ENCODE measurements at regions not wholly inside any gene's neighbourhood (a gene's known extent, or its start where the extent isn't known, plus 50 kb on each side); places are given as distances from the start of the nearest gene placed in this dataset.

DNA sequence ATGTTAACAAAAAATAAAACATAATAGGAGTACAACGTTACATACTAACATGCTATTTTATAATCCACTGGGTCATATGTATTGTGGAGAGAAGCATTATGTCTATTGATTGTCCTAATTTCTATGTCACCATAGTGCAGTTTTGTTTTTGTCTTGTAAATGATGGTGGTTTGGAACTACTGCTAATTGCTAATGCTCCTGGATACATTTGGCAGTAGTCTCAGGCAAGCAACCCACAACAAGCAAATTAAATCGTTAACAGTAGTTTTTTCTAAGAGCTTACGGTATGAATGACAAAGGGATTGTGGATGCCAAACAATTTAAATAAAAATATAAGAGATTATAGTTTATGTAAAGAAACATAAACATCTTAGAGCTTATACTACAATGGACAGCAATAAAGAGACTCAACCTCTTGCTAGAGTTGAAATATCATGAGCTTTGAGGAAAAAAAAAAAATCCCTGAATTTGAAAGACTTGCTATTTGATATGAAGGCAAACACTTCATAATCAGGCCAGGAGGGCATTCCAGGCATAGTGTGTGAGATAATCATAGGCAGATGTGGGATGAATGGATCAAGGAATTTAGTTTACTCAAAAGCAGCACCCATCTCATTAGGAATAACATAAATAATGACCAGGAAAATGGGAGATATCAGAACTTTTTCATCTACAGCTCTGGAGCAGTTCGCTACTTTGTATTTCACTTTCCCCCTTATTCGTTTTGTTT, 181.3 kb downstream of the CCDC59 start:
- DNase-seq (ENCODE audit: low read depth), result no peak
- no peak for TF ChIP-seq CTCF (conservative IDR thresholded peaks at IDR 0.05; ENCODE audit: control insufficient read depth, insufficient read depth, low read depth, low read length)
- H3K4me3 ChIP-seq (ENCODE audit: control insufficient read depth, low read depth, low read length), result no peak overlapping the region

DNA sequence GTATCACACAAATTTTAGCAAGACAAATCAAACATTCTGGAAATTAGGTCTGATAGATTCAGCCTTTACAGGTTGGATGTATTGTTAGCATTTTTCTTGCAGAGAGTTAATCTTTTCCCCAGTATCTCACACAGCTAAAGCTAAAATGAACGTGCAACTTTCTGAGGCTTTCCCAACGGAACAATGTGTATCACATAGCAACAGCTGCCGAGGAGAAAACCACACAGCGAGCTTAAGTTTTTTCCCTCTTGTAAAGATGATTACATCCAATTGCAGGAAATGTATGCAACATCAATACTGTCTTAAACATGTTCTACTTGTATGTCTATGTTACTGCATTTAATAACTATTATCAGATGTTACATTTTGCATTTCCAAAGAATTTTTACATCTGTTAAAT, 182.2 kb downstream of the CCDC59 start:
- no peak for DNase-seq (ENCODE audit: low read depth)
- TF ChIP-seq CTCF (conservative IDR thresholded peaks at IDR 0.05; ENCODE audit: control insufficient read depth, insufficient read depth, low read depth, low read length), result no peak
- H3K4me3 ChIP-seq (ENCODE audit: control insufficient read depth, low read depth, low read length), result no peak overlapping the region

DNA sequence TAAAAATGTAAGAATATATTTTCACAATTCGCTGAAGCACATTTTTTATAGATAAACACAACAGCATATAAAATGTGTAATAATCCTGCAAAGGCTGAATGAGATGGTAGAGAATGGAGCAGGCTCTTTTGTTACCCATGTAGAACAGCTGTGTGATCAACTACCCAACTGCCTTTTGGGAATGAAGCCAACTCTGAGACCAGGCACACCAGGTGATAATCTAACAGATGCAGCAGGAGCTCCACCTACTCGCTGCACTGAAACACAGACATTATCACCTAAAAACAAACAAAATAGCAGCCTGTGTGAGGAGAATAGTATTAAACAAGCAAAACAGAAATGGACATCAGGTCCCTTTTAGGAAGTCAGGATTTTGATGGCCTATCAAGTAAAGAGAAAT, 183.3 kb downstream of the CCDC59 start:
- TF ChIP-seq CTCF (conservative IDR thresholded peaks at IDR 0.05; ENCODE audit: control insufficient read depth, insufficient read depth, low read depth, low read length), result no peak
- DNase-seq (ENCODE audit: low read depth), result no peak
- no peak overlapping the region for H3K4me3 ChIP-seq (ENCODE audit: control insufficient read depth, low read depth, low read length)

GRCh38 chr12:82174383-82174782, 183.8 kb downstream of the CCDC59 start:
- no peak overlapping the region for H3K4me3 ChIP-seq (ENCODE audit: control insufficient read depth, low read depth, low read length)
- DNase-seq (ENCODE audit: low read depth), result no peak
- TF ChIP-seq CTCF (conservative IDR thresholded peaks at IDR 0.05; ENCODE audit: control insufficient read depth, insufficient read depth, low read depth, low read length), result no peak

DNA sequence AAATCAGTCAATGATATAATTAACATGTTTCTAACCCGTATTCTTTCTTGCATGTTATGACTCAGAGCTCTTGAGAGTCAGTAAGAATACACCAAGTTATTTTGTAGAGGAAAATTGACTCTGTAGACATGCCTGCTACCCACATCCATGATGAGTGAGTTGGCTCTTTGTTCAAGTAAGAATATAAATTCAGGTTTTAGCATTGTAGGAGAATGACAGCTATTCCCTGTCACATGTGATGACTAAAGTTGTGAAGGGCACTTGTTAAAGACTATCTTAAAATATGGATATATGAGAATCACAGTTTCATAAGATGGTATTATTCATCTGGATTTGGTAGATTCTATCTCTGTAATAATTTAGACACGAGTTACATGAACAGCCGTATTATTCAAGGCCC, 209.1 kb downstream of the CCDC59 start:
- TF ChIP-seq CTCF (conservative IDR thresholded peaks at IDR 0.05; ENCODE audit: control insufficient read depth, insufficient read depth, low read depth, low read length), result no peak
- H3K4me3 ChIP-seq (ENCODE audit: control insufficient read depth, low read depth, low read length), result no peak overlapping the region
- no peak for DNase-seq (ENCODE audit: low read depth)

- TF ChIP-seq CTCF (conservative IDR thresholded peaks at IDR 0.05; ENCODE audit: control insufficient read depth, insufficient read depth, low read depth, low read length), result no peak
- no peak overlapping the region for H3K4me3 ChIP-seq (ENCODE audit: control insufficient read depth, low read depth, low read length)
- DNase-seq (ENCODE audit: low read depth), result no peak
Observed at GRCh38 chr12:82146740-82147139, 211.4 kb downstream of the CCDC59 start.

- DNase-seq (ENCODE audit: low read depth), result peak; percentile 14
- H3K4me3 ChIP-seq (ENCODE audit: control insufficient read depth, low read depth, low read length), result no peak overlapping the region
- no peak for TF ChIP-seq CTCF (conservative IDR thresholded peaks at IDR 0.05; ENCODE audit: control insufficient read depth, insufficient read depth, low read depth, low read length)
Observed at GRCh38 chr12:82144505-82144904, 213.7 kb downstream of the CCDC59 start.
